HCT116 (cell line): ENCODE measurements at regions not wholly inside any gene's neighbourhood (a gene's known extent, or its start where the extent isn't known, plus 50 kb on each side); places are given as distances from the start of the nearest gene placed in this dataset.

Experiments
- ATAC-seq: fragments of 200-7000 bp; cut with Tn5 transposase; 2 replicates; pipeline ENCODE4 v1.9.1; 2020; ENCODE audit warnings: mild to moderate bottlenecking, moderate library complexity
- BruUV-seq: library from RNA; stranded (reverse); fragments of 400-500 nt; replicated peaks from 2 replicates; lab custom pipeline; 2021; lab: Mats Ljungman, UMichigan
- CTCF ChIA-PET: fragments of 300-600 bp; sonication (Branson Sonifier 250); formaldehyde crosslinking; loops from one replicate; lab custom pipeline; 2021; ENCODE audit warnings: antibody characterized with exemption; lab: Charles Lee
- POLR2A ChIA-PET: fragments of 300-600, 350-600 bp; sonication (Branson Sonifier 250); formaldehyde crosslinking; loops from one replicate; lab custom pipeline; 2021; ENCODE audit warnings: antibody characterized with exemption; lab: Charles Lee
- RAD21 ChIA-PET, 2 experiments: fragments of 300-600 bp; sonication (Branson Sonifier 250); formaldehyde crosslinking; loops; one replicate each; lab custom pipeline; 2023; ENCODE audit warnings: low total read pairs in 2 of 2; ENCODE audit not compliant: uncharacterized antibody in 2 of 2, unreplicated experiment in 2 of 2, low non-redundant PET in 1 of 2; lab: Charles Lee
- DNase-seq: peaks from one replicate; pipeline ENCODE4 v3.0.0-alpha.2; 2010; ENCODE audit warnings: low read depth, low spot score
- H2AFZ ChIP-seq: fragments of 200-600 bp; shearing (Covaris generic), sonication (generic); 2 replicates; pipeline ENCODE4 v1.6.1; 2017; ENCODE audit warnings: low read depth, mixed run types, mixed read lengths, antibody characterized with exemption, low read length; ENCODE audit not compliant: poor library complexity, severe bottlenecking
- H3K27ac ChIP-seq: 2 replicates; pipeline ENCODE4 v1.5.1; 2012; ENCODE audit warnings: low read depth, low read length
- H3K27me3 ChIP-seq: fragments of 200-600 bp; sonication (generic); 2 replicates; pipeline ENCODE4 v1.6.1; 2016; ENCODE audit warnings: mixed run types, low read length, mixed read lengths; ENCODE audit not compliant: insufficient read depth
- H3K36me3 ChIP-seq, 2 experiments: fragments of 200-500 bp in 1 of 2; fragments of 200-600 bp in 1 of 2; sonication (Bioruptor generic) in 1 of 2; sonication (generic) in 1 of 2; 2 replicates each; pipeline versions ENCODE4 v1.5.1 to v1.6.1; 2014 to 2016; ENCODE audit warnings: low read length in 2 of 2, inconsistent platforms in 1 of 2, mixed read lengths in 1 of 2, mixed run types in 1 of 2; ENCODE audit not compliant: insufficient read depth in 2 of 2, control insufficient read depth in 1 of 2
- H3K4me1 ChIP-seq, 2 experiments: fragments of 200-600 bp in 1 of 2; sonication (generic) in 1 of 2; 2 replicates each; pipeline versions ENCODE4 v1.5.1 to v1.6.1; 2012 to 2017; ENCODE audit warnings: low read length in 2 of 2, inconsistent platforms in 1 of 2, mild to moderate bottlenecking in 1 of 2, mixed read lengths in 1 of 2, mixed run types in 1 of 2, moderate library complexity in 1 of 2; ENCODE audit not compliant: insufficient read depth in 2 of 2, control insufficient read depth in 1 of 2
- H3K4me2 ChIP-seq: fragments of 200-600 bp; sonication (generic); 2 replicates; pipeline ENCODE4 v1.6.1; 2017; ENCODE audit warnings: mixed run types, low read length, mixed read lengths
- H3K4me3 ChIP-seq, 2 experiments: fragments of 200-600 bp in 1 of 2; sonication (generic) in 1 of 2; replicated peaks in 1 of 2; 2 replicates each; pipeline ENCODE4 v1.5.1; 2011 to 2016; ENCODE audit warnings: low read length in 2 of 2, control low read depth in 1 of 2, low read depth in 1 of 2, mild to moderate bottlenecking in 1 of 2, mixed read lengths in 1 of 2, mixed run types in 1 of 2
- H3K79me2 ChIP-seq: fragments of 200-600 bp; sonication (generic); 2 replicates; pipeline ENCODE4 v1.6.1; 2017; ENCODE audit warnings: mild to moderate bottlenecking, mixed run types, low read length, moderate library complexity, mixed read lengths; ENCODE audit not compliant: insufficient read depth
- H3K9ac ChIP-seq: fragments of 200-600 bp; sonication (generic); 2 replicates; pipeline ENCODE4 v1.6.1; 2016; ENCODE audit warnings: low read length, mixed read lengths
- H3K9me2 ChIP-seq: fragments of 200-600 bp; sonication (generic), shearing (Covaris generic); 2 replicates; pipeline ENCODE4 v1.6.1; 2017; ENCODE audit warnings: mixed run types, mild to moderate bottlenecking, moderate library complexity; ENCODE audit not compliant: insufficient read depth
- H3K9me3 ChIP-seq, 2 experiments: fragments of 200-500 bp in 1 of 2; fragments of 200-600 bp in 1 of 2; sonication (Bioruptor generic) in 1 of 2; sonication (generic) in 1 of 2; 2 replicates each; pipeline ENCODE4 v1.6.1; 2014 to 2017; ENCODE audit warnings: low read length in 2 of 2, mixed read lengths in 2 of 2, inconsistent platforms in 1 of 2, low read depth in 1 of 2, mild to moderate bottlenecking in 1 of 2, mixed run types in 1 of 2, moderate library complexity in 1 of 2; ENCODE audit not compliant: control insufficient read depth in 1 of 2, insufficient read depth in 1 of 2
- H4K20me1 ChIP-seq: fragments of 200-600 bp; sonication (generic), shearing (Covaris generic); 2 replicates; pipeline ENCODE4 v1.6.1; 2017; ENCODE audit warnings: mixed run types, mild to moderate bottlenecking, moderate library complexity; ENCODE audit not compliant: insufficient read depth
- ATF3 ChIP-seq: IDR thresholded peaks from 2 replicates; pipeline ENCODE4 v1.6.1; 2012
- CTCF ChIP-seq, 3 experiments: fragments of 200-600 bp in 1 of 3; sonication (generic) in 1 of 3; IDR thresholded peaks in 2 of 3; conservative IDR thresholded peaks in 1 of 3; 2 replicates each; pipeline ENCODE4 v1.5.1; 2012 to 2017; ENCODE audit warnings: low read depth in 2 of 3, low read length in 2 of 3, antibody characterized with exemption in 1 of 3, borderline replicate concordance in 1 of 3, control low read depth in 1 of 3, mild to moderate bottlenecking in 1 of 3, mixed read lengths in 1 of 3, mixed run types in 1 of 3, moderate library complexity in 1 of 3; ENCODE audit not compliant: insufficient read depth in 1 of 3
- EZH2phosphoT487 ChIP-seq: fragments of 200-600 bp; IDR thresholded peaks from 2 replicates; pipeline ENCODE4 v1.6.1; 2018; ENCODE audit warnings: antibody characterized with exemption, borderline replicate concordance
- FOSL1 ChIP-seq: IDR thresholded peaks from 2 replicates; pipeline ENCODE4 v1.6.1; 2012; ENCODE audit warnings: low read depth
- MAX ChIP-seq: IDR thresholded peaks from 2 replicates; pipeline ENCODE4 v1.6.1; 2012
- POLR2A ChIP-seq: IDR thresholded peaks from 2 replicates; pipeline ENCODE4 v1.7.0; 2011; ENCODE audit warnings: borderline replicate concordance; ENCODE audit not compliant: insufficient read depth, insufficient read length; ENCODE audit errors: extremely low read depth
- POLR2AphosphoS5 ChIP-seq: IDR thresholded peaks from 2 replicates; pipeline ENCODE4 v1.6.1; 2011; ENCODE audit warnings: mild to moderate bottlenecking, low read depth, low read length, moderate library complexity
- RAD21 ChIP-seq: IDR thresholded peaks from 2 replicates; pipeline ENCODE4 v1.6.1; 2012; ENCODE audit warnings: low read depth, mild to moderate bottlenecking
- REST ChIP-seq: IDR thresholded peaks from 2 replicates; pipeline ENCODE4 v1.6.1; 2012; ENCODE audit warnings: low read depth
- SIN3A ChIP-seq: IDR thresholded peaks from 2 replicates; pipeline ENCODE4 v1.6.1; 2012; ENCODE audit warnings: low read depth
- SRF ChIP-seq: IDR thresholded peaks from 2 replicates; pipeline ENCODE4 v1.6.1; 2012; ENCODE audit warnings: low read depth
- TCF7L2 ChIP-seq: IDR thresholded peaks from 2 replicates; pipeline ENCODE4 v1.7.0; 2011; ENCODE audit warnings: borderline replicate concordance, inconsistent platforms; ENCODE audit not compliant: insufficient read depth, insufficient read length; ENCODE audit errors: extremely low read depth
- YY1 ChIP-seq: IDR thresholded peaks from 2 replicates; pipeline ENCODE4 v1.6.1; 2011; ENCODE audit warnings: low read length, low read depth, moderate library complexity, mild to moderate bottlenecking; ENCODE audit not compliant: insufficient replicate concordance; ENCODE audit errors: extremely low read depth
- ZFX ChIP-seq: fragments of 450-650 bp; IDR thresholded peaks from 2 replicates; pipeline ENCODE4 v1.6.1; 2017
- ZNF274 ChIP-seq: fragments of 200-500 bp; sonication (Bioruptor generic); IDR thresholded peaks from 2 replicates; pipeline ENCODE4 v1.6.1; 2014; ENCODE audit warnings: mild to moderate bottlenecking, low read depth, low read length, inconsistent platforms
- intact Hi-C: fragments of 100-400 bp; cut with micrococcal nuclease; formaldehyde crosslinking; loops from 2 replicates; pipeline ENCODE4 v1.10.0; 2022

GRCh38 chr11:23377909-23378308 is 517.6 kb upstream of the CCDC179 start:
- Histone ChIP-seq H3K4me3 (no peak overlapping the region), H3K4me2 (no peak overlapping the region), H3K4me1 (no peaks in the 10 kb centered on the region), H3K36me3 (no peaks in the 10 kb centered on the region), H3K79me2 (no peaks in the 10 kb centered on the region), H4K20me1 (no peaks in the 10 kb centered on the region), H3K9ac (no peak overlapping the region), H2AFZ (no peak overlapping the region), H3K27me3 (no peaks in the 10 kb centered on the region), H3K27ac (no peak overlapping the region)
- CTCF ChIA-PET, result no interaction called here
- RAD21 ChIA-PET, result no interaction called here
- TF ChIP-seq TCF7L2, result peak; percentile 58
- TF ChIP-seq SIN3A, result no peak
- TF ChIP-seq REST, result no peak
- TF ChIP-seq, all 23 proteins: peak for 1
- intact Hi-C loops, result no loop called here
- POLR2A ChIA-PET, result no interaction called here
- no peaks in the 10 kb centered on the region for H3K9me2 ChIP-seq
- peaks cover 4 to 12% of the 10 kb centered on the region in 2 experiments; a peak in 2 of 4 replicates for H3K9me3 ChIP-seq
- no TSS peak for BruUV-seq
- ATAC-seq (no peak), DNase-seq (no peak)

GRCh38 chr11:23391031-23391430 is 530.8 kb upstream of the CCDC179 start:
- ATAC-seq (no peak), DNase-seq (no peak)
- peaks cover 0 to 8% of the 10 kb centered on the region in 2 experiments; a peak in 2 of 4 replicates for H3K9me3 ChIP-seq
- H3K9me2 ChIP-seq, result no peaks in the 10 kb centered on the region
- ChIA-PET RAD21 (no interaction called here), POLR2A (no interaction called here), CTCF (no interaction called here)
- TF ChIP-seq CTCF (IDR thresholded peaks at IDR 0.05 in 2 of 3, conservative IDR thresholded peaks at IDR 0.05 in 1 of 3; ENCODE audit: borderline replicate concordance in 1 of 3, insufficient read depth in 1 of 3, low read depth in 2 of 3, low read length in 2 of 3) (no peak), ZFX (no peak), SIN3A (no peak), MAX (no peak), ZNF274 (no peak), RAD21 (no peak), TCF7L2 (no peak), EZH2phosphoT487 (no peak), POLR2A (no peak), SRF (no peak), POLR2AphosphoS5 (no peak), YY1 (no peak), ATF3 (no peak), FOSL1 (no peak)
- H3K4me1 ChIP-seq, result no peaks in the 10 kb centered on the region
- H3K4me2 ChIP-seq, result no peak overlapping the region
- no peaks in the 10 kb centered on the region for H3K79me2 ChIP-seq
- H3K4me3 ChIP-seq, result no peak overlapping the region
- BruUV-seq, result no TSS peak
- no peak overlapping the region for H3K9ac ChIP-seq
- no peak overlapping the region for H2AFZ ChIP-seq
- intact Hi-C loops, result no loop called here
- H3K36me3 ChIP-seq, result no peaks in the 10 kb centered on the region
- no peaks in the 10 kb centered on the region for H4K20me1 ChIP-seq
- H3K27ac ChIP-seq, result no peak overlapping the region
- H3K27me3 ChIP-seq, result no peaks in the 10 kb centered on the region
